Stomach (tissue), 8 donors: ENCODE measurements at regions not wholly inside any gene's neighbourhood (a gene's known extent, or its start where the extent isn't known, plus 50 kb on each side); places are given as distances from the start of the nearest gene placed in this dataset.
"Not testable (repeated sequence)": the region's sequence is repeated elsewhere in the genome, so short reads cannot be mapped to it uniquely, and the experiment has no call there.

Experiments used
- DNase-seq, 2 donors: peaks; one replicate each; pipeline versions ENCODE4 v3.0.0 to v3.0.0-alpha.2; 2013 to 2019
- H3K27ac ChIP-seq, 5 donors: fragments of 200-600 bp in 4 of 5; sonication (generic) in 4 of 5; one replicate each; pipeline ENCODE4 v1.5.1; 2013 to 2019; ENCODE audit warnings: mild to moderate bottlenecking in 1 of 5, moderate library complexity in 1 of 5
- H3K27me3 ChIP-seq, 3 donors: fragments of 200-600 bp; sonication (generic); one replicate each; pipeline ENCODE4 v1.5.1; 2017 to 2019; ENCODE audit warnings: mixed run types in 1 of 3
- H3K36me3 ChIP-seq, 4 donors: fragments of 200-600 bp; sonication (generic); 1 replicate in 3 of 4; 2 replicates in 1 of 4; pipeline ENCODE4 v1.5.1; 2016 to 2019
- H3K4me1 ChIP-seq, 4 donors: fragments of 200-600 bp; sonication (generic); one replicate each; pipeline ENCODE4 v1.5.1; 2016 to 2019
- H3K4me3 ChIP-seq, 4 donors: fragments of 200-600 bp; sonication (generic) in 3 of 4; one replicate each; pipeline ENCODE4 v1.5.1; 2016 to 2019; ENCODE audit warnings: mild to moderate bottlenecking in 1 of 4
- H3K9me3 ChIP-seq, 4 donors: fragments of 200-600 bp; sonication (generic); one replicate each; pipeline ENCODE4 v1.5.1; 2016 to 2019
- EP300 ChIP-seq: sonication (generic); formaldehyde crosslinking; IDR thresholded peaks from one replicate; pipeline ENCODE4 v1.6.1; 2017; ENCODE audit warnings: antibody characterized with exemption
- POLR2A ChIP-seq, 4 donors: fragments of 450-650 bp; IDR thresholded peaks; one replicate each; pipeline ENCODE4 v1.6.1; 2016; ENCODE audit warnings: antibody characterized with exemption in 4 of 4, control low read depth in 2 of 4, mild to moderate bottlenecking in 1 of 4, moderate library complexity in 1 of 4
- POLR2AphosphoS5 ChIP-seq, 3 donors: sonication (generic); formaldehyde crosslinking; IDR thresholded peaks; one replicate each; pipeline ENCODE4 v1.6.1; 2016; ENCODE audit warnings: antibody characterized with exemption in 3 of 3
- WGBS, 5 donors: extraction: QIAGEN DNeasy Blood & Tissue Kit in 3 of 5; methylation state at CpG; one replicate each; pipeline versions ENCODE4 v1.1.5 to v1.1.7; 2013 to 2018; 5-methylcytosine and 5-hydroxymethylcytosine counted together
- intact Hi-C: fragments of 100-400 bp; cut with DNase I; formaldehyde crosslinking; loops from one replicate; pipeline ENCODE4 v1.15.1; 2023; ENCODE audit warnings: low total_unique reads
- TF ChIP-seq, protein P1 (sequence below), 7 experiments: fragments of 450-650 bp in 4 of 7; fragments of 200-600 bp in 3 of 7; sonication (generic) in 3 of 7; IDR thresholded peaks; one replicate each; pipeline ENCODE4 v1.5.1; 2016 to 2019; ENCODE audit warnings: antibody characterized with exemption in 7 of 7, control low read depth in 2 of 7, mild to moderate bottlenecking in 1 of 7
- donor health status: healthy with polysubstance abuse.
- donor health status: Bipolar disorder and iron deficiency.
- donor health status: healthy.

DNA sequence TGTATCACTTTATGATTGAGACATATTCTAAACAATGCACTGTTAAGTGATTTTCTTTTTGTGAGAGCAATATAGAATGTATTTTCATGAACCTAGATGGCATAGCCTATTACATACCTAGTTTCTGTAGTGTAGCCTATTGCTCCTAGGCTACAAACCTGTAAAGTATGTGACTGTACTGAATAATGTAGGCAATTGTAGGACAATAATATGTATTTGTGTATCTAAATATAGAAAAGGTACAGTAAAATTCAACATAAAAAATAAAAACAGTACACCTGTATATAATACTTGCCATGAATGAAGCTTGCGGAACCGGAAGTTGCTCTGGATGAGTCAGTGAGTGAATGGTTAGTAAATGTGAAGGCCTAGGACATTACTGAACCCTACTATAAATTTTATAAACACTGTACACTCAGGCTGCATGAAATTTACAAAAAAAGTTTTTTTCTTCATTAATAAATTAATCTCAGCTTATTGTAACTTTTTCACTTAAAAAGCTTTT, 106.7 kb downstream of the VSIG4 start:
- no peaks in the 10 kb centered on the region for H3K36me3 ChIP-seq
- 86 to 99% (median 96%) methylated on average over 2 of the region's 2 CpGs for WGBS, 5 donors
- no peak overlapping the region for H3K27ac ChIP-seq
- TF ChIP-seq, protein P1, sequence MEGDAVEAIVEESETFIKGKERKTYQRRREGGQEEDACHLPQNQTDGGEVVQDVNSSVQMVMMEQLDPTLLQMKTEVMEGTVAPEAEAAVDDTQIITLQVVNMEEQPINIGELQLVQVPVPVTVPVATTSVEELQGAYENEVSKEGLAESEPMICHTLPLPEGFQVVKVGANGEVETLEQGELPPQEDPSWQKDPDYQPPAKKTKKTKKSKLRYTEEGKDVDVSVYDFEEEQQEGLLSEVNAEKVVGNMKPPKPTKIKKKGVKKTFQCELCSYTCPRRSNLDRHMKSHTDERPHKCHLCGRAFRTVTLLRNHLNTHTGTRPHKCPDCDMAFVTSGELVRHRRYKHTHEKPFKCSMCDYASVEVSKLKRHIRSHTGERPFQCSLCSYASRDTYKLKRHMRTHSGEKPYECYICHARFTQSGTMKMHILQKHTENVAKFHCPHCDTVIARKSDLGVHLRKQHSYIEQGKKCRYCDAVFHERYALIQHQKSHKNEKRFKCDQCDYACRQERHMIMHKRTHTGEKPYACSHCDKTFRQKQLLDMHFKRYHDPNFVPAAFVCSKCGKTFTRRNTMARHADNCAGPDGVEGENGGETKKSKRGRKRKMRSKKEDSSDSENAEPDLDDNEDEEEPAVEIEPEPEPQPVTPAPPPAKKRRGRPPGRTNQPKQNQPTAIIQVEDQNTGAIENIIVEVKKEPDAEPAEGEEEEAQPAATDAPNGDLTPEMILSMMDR (IDR thresholded peaks at IDR 0.05), result no peak
- intact Hi-C loops, result no loop called here
- no peaks in the 10 kb centered on the region for H3K4me1 ChIP-seq
- H3K27me3 ChIP-seq, result no peaks in the 10 kb centered on the region
- no peak overlapping the region for H3K4me3 ChIP-seq
- DNase-seq, result no peak
- H3K9me3 ChIP-seq, result peaks cover 0 to 17% (median 6%) of the 10 kb centered on the region in 4 donors

DNA sequence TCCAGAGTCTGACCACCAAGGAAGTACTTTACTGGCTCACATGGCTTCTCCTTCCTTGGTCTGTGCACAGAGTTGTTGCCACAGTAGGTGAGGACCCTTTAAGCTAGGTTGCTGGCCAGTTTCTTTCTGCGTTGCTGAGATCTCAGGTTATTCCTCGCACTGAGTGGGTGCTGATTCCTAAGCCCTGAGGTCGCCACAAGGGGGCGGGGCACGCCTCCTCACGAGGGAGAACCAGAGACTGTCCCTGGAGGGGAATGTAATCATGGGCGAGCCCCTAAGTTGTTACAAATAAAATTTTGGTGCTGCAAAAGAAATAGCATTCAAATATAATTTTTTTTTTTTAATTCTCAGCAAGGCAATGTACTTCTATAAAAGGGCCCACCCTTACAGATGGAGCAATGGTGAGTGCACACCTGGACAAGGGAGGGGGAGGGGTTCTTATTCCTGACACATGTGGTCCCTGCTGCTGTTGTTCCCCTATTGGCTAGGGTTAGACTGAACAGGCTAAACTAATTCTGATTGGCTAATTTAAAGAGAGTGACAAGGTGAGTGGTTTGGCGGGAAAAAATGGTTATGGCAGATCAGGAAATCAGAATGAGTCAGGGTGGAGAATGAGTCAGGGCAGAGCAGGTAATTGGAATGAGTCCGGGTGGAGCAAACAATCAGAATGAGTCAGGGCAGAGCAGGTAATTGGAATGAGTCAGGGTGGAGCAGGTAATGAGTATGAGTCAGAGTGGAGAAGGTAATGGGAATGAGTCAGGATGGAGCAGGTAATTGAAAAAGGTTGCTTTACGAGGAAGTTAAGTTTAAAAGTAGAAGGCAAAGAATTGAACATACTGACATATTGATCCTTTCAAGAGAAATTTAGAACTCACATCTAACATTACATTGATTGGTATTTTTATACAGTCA, 107.5 kb downstream of the VSIG4 start:
- WGBS, 5 donors, result 62 to 83% (median 72%) methylated on average over 10 of the region's 10 CpGs
- no peak for TF ChIP-seq POLR2A (IDR thresholded peaks at IDR 0.05)
- TF ChIP-seq POLR2AphosphoS5 (IDR thresholded peaks at IDR 0.05), result no peak
- TF ChIP-seq, protein P1 (IDR thresholded peaks at IDR 0.05), result no peak
- no peak for TF ChIP-seq EP300

DNA sequence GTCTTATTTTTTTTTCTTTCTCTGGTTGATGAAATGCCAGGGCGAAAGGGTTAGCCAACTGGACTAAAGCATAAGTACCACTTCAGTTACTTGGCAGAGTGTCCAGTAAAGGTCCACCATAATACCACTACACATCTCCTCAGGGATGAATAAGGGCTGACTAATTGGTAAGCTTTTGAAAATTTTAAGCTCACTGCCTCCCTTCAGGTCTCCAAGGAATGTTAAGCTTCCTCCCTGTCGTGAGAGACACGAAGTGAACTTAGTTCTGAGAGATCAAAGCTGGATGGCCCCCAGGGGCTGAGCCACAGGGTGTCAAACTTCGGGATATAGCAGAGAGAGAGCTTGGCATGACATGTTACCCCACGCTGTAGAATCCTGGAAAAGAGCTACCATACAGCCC, 111.4 kb downstream of the VSIG4 start:
- Histone ChIP-seq H3K27ac (no peak overlapping the region), H3K36me3 (no peaks in the 10 kb centered on the region), H3K27me3 (no peaks in the 10 kb centered on the region), H3K4me3 (no peak overlapping the region), H3K9me3 (peaks cover 0 to 14% (median 6%) of the 10 kb centered on the region in 4 donors), H3K4me1 (no peaks in the 10 kb centered on the region)
- DNase-seq, result no peak
- 39 to 64% (median 53%) methylated on average over 5 of the region's 5 CpGs for WGBS, 5 donors
- TF ChIP-seq, protein P1 (IDR thresholded peaks at IDR 0.05), result no peak
- TF ChIP-seq POLR2AphosphoS5 (IDR thresholded peaks at IDR 0.05), result no peak
- TF ChIP-seq POLR2A (IDR thresholded peaks at IDR 0.05), result no peak
- TF ChIP-seq EP300, result no peak
- intact Hi-C loops, result no loop called here

More for the DNA sequence above, 107.5 kb downstream of the VSIG4 start:
- Histone ChIP-seq H3K36me3 (no peaks in the 10 kb centered on the region), H3K4me3 (no peak overlapping the region), H3K27ac (no peak overlapping the region), H3K27me3 (no peaks in the 10 kb centered on the region), H3K9me3 (peaks cover 0 to 17% (median 6%) of the 10 kb centered on the region in 4 donors), H3K4me1 (no peaks in the 10 kb centered on the region)
- intact Hi-C loops, result no loop called here
- DNase-seq, result no peak

DNA sequence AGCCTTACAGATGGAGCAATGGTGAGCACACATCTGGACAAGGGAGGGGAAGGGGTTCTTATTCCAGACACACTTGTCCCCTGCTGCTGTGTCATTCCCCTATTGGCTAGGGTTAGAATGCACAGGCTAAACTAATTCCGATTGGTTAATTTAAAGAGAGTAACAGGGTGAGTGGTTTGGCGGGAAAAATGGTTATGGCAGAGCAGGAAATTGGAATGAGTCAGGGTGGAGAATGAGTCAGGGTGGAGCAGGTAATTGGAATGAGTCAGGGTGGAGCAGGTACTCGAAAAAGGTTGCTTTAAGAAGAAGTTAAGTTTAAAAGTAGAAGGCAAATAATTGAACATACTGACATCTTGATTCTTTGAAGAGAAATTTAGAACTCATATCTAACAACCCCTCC, 112.5 kb downstream of the VSIG4 start:
- H3K4me1 ChIP-seq, intact Hi-C loops, H3K36me3 ChIP-seq, H3K27ac ChIP-seq, DNase-seq, H3K27me3 ChIP-seq, H3K4me3 ChIP-seq: not testable (repeated sequence)
- H3K9me3 ChIP-seq, result peaks cover 0 to 10% (median 5%) of the 10 kb centered on the region in 4 donors
- WGBS, 5 donors, result 66 to 78% (median 75%) methylated on average over 3 of the region's 3 CpGs
